ENCODE measurements at regions not wholly inside any gene's neighbourhood (a gene's known extent, or its start where the extent isn't known, plus 50 kb on each side); places are given as distances from the start of the nearest gene placed in this dataset.

GRCh38 chr6:165930668-165931214 is 236.9 kb downstream of the TBXT start:
- TF ChIP-seq, protein P1, sequence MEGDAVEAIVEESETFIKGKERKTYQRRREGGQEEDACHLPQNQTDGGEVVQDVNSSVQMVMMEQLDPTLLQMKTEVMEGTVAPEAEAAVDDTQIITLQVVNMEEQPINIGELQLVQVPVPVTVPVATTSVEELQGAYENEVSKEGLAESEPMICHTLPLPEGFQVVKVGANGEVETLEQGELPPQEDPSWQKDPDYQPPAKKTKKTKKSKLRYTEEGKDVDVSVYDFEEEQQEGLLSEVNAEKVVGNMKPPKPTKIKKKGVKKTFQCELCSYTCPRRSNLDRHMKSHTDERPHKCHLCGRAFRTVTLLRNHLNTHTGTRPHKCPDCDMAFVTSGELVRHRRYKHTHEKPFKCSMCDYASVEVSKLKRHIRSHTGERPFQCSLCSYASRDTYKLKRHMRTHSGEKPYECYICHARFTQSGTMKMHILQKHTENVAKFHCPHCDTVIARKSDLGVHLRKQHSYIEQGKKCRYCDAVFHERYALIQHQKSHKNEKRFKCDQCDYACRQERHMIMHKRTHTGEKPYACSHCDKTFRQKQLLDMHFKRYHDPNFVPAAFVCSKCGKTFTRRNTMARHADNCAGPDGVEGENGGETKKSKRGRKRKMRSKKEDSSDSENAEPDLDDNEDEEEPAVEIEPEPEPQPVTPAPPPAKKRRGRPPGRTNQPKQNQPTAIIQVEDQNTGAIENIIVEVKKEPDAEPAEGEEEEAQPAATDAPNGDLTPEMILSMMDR (conservative IDR thresholded peaks at IDR 0.05; ENCODE audit: low read length): no peak
- TF ChIP-seq EZH2phosphoT487 (IDR thresholded peaks at IDR 0.05; ENCODE audit: borderline replicate concordance): no peak
